GM13976 (cell line): ENCODE measurements at regions not wholly inside any gene's neighbourhood (a gene's known extent, or its start where the extent isn't known, plus 50 kb on each side); places are given as distances from the start of the nearest gene placed in this dataset.

Experiments used
- DNase-seq: peaks from one replicate; pipeline ENCODE4 v3.0.0; 2012; ENCODE audit warnings: low spot score
- in situ Hi-C: fragments of 300-500 bp; cut with MboI; formaldehyde crosslinking; loops from one replicate; pipeline ENCODE4 v1.12.0; 2022; ENCODE audit warnings: low sequenced_read_pairs, mixed read lengths, inconsistent platforms; ENCODE audit not compliant: unreplicated experiment
- TF ChIP-seq, protein P1 (sequence below): IDR thresholded peaks from 2 replicates; pipeline ENCODE4 v1.5.1; 2012; ENCODE audit warnings: borderline replicate concordance, mild to moderate bottlenecking; ENCODE audit not compliant: insufficient read depth; ENCODE audit errors: extremely low read depth, missing control alignments, control extremely low read depth

DNA sequence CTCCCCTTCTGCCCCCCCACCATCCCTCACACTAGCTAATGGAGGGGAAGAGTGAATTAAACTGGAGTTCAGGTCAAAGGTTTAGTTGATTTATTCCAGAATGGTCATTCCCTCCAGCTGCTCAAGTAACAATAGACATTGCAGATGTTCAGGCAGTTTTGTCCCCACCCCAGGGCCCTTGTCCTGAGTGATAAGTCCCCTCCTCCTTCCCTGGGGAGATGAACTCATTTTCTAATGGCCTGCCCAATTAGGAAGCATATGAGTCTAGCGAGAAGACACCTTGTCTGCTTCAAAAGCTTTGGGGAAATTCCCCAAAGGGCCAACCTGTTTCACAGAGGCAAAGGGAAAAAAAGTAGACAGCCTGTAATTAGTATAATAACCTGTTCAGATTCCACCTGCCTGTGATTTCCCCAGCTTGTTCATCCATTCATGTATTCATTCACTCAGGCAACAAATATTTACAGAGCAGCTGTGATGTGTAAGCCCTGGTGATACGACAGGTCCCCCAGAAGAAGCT lies 165.3 kb downstream of the SHQ1 start:
- TF ChIP-seq, protein P1, sequence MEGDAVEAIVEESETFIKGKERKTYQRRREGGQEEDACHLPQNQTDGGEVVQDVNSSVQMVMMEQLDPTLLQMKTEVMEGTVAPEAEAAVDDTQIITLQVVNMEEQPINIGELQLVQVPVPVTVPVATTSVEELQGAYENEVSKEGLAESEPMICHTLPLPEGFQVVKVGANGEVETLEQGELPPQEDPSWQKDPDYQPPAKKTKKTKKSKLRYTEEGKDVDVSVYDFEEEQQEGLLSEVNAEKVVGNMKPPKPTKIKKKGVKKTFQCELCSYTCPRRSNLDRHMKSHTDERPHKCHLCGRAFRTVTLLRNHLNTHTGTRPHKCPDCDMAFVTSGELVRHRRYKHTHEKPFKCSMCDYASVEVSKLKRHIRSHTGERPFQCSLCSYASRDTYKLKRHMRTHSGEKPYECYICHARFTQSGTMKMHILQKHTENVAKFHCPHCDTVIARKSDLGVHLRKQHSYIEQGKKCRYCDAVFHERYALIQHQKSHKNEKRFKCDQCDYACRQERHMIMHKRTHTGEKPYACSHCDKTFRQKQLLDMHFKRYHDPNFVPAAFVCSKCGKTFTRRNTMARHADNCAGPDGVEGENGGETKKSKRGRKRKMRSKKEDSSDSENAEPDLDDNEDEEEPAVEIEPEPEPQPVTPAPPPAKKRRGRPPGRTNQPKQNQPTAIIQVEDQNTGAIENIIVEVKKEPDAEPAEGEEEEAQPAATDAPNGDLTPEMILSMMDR = no peak
- DNase-seq = peak; percentile 70
- in situ Hi-C loops = no loop called here

DNA sequence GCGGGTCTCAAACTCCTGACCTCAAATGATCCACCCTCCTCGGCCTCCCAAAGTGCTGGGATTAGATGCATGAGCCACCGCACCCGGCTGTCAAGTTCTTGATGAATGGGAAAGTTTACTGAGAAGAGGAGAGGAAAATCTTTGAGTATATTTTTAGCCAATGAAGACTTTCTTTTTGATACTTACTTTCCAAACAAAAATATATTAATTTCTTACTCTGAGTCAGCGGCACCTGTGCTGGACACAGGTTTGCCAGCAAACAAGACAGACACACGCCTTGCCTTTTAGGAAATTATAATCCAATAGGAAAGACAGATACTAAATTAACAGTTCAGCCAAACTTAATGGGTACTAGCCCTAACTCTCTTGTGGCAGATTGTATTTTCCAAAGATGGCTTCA lies 166.6 kb downstream of the SHQ1 start:
- in situ Hi-C loops = no loop called here
- no peak for DNase-seq
- TF ChIP-seq, protein P1 = no peak

DNA sequence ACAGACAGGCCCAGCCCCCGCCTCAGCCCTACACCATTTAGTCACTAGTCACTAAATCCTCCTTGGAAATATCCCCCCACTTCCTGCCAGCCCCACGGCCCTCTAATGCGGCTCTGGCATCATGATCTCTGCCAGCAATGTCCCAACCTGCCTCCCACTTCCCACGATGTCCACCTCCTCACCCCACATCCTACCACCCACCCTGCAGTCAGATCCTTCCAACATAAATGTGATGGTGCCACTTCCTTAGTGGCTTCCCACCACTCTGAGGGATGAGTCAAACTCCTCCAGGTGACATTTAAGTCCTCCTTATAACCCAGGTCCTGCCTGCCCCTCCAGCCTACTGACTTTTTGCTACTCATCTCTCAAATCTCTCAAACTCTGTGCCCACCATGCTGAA lies 167.5 kb downstream of the SHQ1 start:
- in situ Hi-C loops = no loop called here
- TF ChIP-seq, protein P1 = no peak
- no peak for DNase-seq

DNA sequence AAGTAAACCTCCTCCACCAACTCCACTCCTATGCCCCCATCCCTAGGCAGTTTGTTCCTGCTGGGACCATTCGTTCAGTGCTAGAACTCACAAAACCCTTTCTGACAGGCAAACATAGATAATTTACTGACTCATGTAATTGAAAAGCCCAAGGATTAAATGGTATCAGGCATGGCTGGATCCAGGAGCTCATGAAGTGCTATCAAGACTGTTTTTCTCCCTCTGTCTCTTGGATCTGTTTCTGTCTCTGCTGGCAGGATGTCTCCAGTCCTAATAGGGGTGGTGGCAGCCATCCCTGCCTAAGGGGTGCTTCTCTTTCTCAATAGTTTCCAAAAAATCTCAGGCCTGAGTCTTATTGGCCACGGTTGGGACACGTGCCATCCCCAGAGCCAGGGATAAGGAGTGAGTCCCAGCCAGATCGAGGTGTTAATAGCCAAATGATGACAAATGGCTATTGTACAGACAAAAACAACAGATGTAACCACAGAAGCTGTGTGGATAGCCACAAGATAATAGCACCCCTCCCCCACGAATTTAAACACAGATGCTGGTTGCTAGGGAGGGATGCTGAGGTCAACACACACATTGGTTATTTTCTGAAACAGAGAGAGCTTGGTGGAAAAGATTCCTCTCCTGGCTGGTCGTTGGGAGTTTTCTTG lies 168.6 kb downstream of the SHQ1 start:
- TF ChIP-seq, protein P1 = no peak
- in situ Hi-C loops = no loop called here
- DNase-seq = peak; percentile 50

DNA sequence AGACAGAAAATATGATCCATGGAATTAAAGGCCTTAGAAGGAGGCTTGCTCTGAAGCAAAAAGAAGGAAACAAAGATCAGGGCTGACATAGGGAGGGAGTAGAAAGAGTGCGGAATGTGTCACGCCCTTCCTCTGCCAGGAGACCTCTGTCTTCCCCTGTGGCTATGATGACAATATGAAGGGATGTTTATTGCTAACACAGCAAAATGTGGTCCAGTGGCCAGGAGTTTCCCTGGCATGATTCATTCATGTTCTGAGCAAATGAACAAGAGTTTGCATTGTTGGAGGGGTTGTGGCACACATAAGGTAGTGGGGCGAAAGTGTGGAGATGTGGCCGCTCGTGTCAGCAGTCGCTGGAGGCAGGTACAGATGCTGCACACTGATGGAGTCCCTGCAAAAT lies 169.4 kb downstream of the SHQ1 start:
- DNase-seq = no peak
- in situ Hi-C loops = no loop called here
- TF ChIP-seq, protein P1 = no peak

DNA sequence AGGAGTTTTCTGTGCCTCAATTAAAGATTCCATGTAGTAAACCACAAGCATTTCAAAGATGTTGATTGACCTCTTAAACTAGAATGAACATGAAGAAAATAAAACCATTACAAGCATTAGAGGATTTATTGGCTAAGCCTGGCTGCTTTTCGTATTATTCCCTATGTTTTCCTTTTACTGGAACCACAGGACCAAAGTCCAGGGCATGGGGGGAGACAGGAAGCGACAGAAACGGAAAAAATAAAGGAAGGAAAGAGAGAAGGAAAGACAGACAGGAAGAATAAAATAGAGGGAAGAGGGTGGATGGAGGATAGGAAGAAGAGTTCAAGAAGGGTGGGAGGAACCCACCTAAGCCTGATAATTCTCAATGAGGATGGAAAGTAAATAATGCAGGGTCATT lies 169.9 kb downstream of the SHQ1 start:
- TF ChIP-seq, protein P1 = no peak
- in situ Hi-C loops = no loop called here
- DNase-seq = no peak
